DOHH2 (cell line): ENCODE measurements at regions not wholly inside any gene's neighbourhood (a gene's known extent, or its start where the extent isn't known, plus 50 kb on each side); places are given as distances from the start of the nearest gene placed in this dataset.

Experiments
- H3F3A ChIP-seq: fragments of 200-600 bp; sonication (generic), shearing (Covaris generic); 2 replicates; pipeline ENCODE4 v1.6.0; 2016; ENCODE audit warnings: antibody characterized with exemption, mild to moderate bottlenecking; ENCODE audit not compliant: control insufficient read depth, insufficient read depth
- H3K27ac ChIP-seq: fragments of 200-600 bp; sonication (generic); 2 replicates; pipeline ENCODE4 v1.5.1; 2014; ENCODE audit warnings: low read depth, mild to moderate bottlenecking, low read length, moderate library complexity
- H3K27me3 ChIP-seq: fragments of 200-600 bp; sonication (generic); 2 replicates; pipeline ENCODE4 v1.6.1; 2014; ENCODE audit warnings: mild to moderate bottlenecking, low read length, mixed read lengths; ENCODE audit not compliant: control insufficient read depth
- H3K36me3 ChIP-seq: fragments of 200-600 bp; sonication (generic); 2 replicates; pipeline ENCODE4 v1.6.1; 2014; ENCODE audit warnings: mild to moderate bottlenecking, low read length, moderate library complexity, mixed read lengths; ENCODE audit not compliant: control insufficient read depth
- H3K4me1 ChIP-seq: fragments of 200-600 bp; sonication (generic); 2 replicates; pipeline ENCODE4 v1.6.1; 2014; ENCODE audit warnings: mild to moderate bottlenecking, low read length, mixed read lengths; ENCODE audit not compliant: control insufficient read depth
- H3K4me2 ChIP-seq: fragments of 200-600 bp; sonication (generic); 2 replicates; pipeline ENCODE4 v1.6.0; 2014; ENCODE audit warnings: mild to moderate bottlenecking, low read length, moderate library complexity
- H3K4me3 ChIP-seq: fragments of 200-600 bp; sonication (generic); 2 replicates; pipeline ENCODE4 v1.5.1; 2014; ENCODE audit warnings: mild to moderate bottlenecking, low read length, mixed read lengths
- H3K79me2 ChIP-seq: fragments of 200-600 bp; sonication (generic); 2 replicates; pipeline ENCODE4 v1.6.1; 2014; ENCODE audit warnings: mild to moderate bottlenecking, low read length, mixed read lengths; ENCODE audit not compliant: control insufficient read depth
- H3K9me2 ChIP-seq: fragments of 200-600 bp; sonication (generic); replicated peaks from 2 replicates; pipeline ENCODE4 v1.6.1; 2014; ENCODE audit warnings: mild to moderate bottlenecking, low read length, mixed read lengths; ENCODE audit not compliant: control insufficient read depth
- H3K9me3 ChIP-seq: fragments of 200-600 bp; sonication (generic); 2 replicates; pipeline ENCODE4 v1.6.1; 2014; ENCODE audit warnings: antibody characterized with exemption, low read length, mixed read lengths; ENCODE audit not compliant: control insufficient read depth, insufficient read depth
- H4K20me1 ChIP-seq: fragments of 200-600 bp; sonication (generic); 2 replicates; pipeline ENCODE4 v1.6.0; 2014; ENCODE audit warnings: low read depth, mild to moderate bottlenecking, antibody characterized with exemption, low read length, moderate library complexity; ENCODE audit not compliant: control insufficient read depth, insufficient read depth
- CTCF ChIP-seq: fragments of 200-600 bp; sonication (generic); IDR thresholded peaks from one replicate; pipeline ENCODE4 v1.5.1; 2014; ENCODE audit warnings: antibody characterized with exemption, mild to moderate bottlenecking, low read depth, low read length; ENCODE audit not compliant: poor library complexity, severe bottlenecking
- EZH2phosphoT487 ChIP-seq: fragments of 200-600 bp; sonication (generic); IDR thresholded peaks from 2 replicates; pipeline ENCODE4 v1.6.1; 2017; ENCODE audit warnings: borderline replicate concordance, mild to moderate bottlenecking, antibody characterized with exemption, low read length, moderate library complexity, mixed read lengths

GRCh38 chr7:28293527-28293835, 112.9 kb upstream of the JAZF1 start:
- no peak overlapping the region for H3K27ac ChIP-seq
- no peaks in the 10 kb centered on the region for H3K79me2 ChIP-seq
- no peaks in the 10 kb centered on the region for H3K9me2 ChIP-seq
- TF ChIP-seq EZH2phosphoT487: no peak
- TF ChIP-seq CTCF: no peak
- H4K20me1 ChIP-seq: no peaks in the 10 kb centered on the region
- no peaks in the 10 kb centered on the region for H3K9me3 ChIP-seq
- no peak overlapping the region for H3K4me3 ChIP-seq
- peaks cover 6% of the 10 kb centered on the region; the same call in 1 of the 2 replicates for H3F3A ChIP-seq
- no peaks in the 10 kb centered on the region for H3K36me3 ChIP-seq
- H3K27me3 ChIP-seq: no peaks in the 10 kb centered on the region
- peaks cover 33% of the 10 kb centered on the region for H3K4me1 ChIP-seq
- H3K4me2 ChIP-seq: no peak overlapping the region

GRCh38 chr7:28296571-28297483, 115.5 kb upstream of the CREB5 start:
- Histone ChIP-seq H3K9me3 (no peaks in the 10 kb centered on the region), H3K4me2 (no peak overlapping the region), H4K20me1 (no peaks in the 10 kb centered on the region), H3K27ac (no peak overlapping the region), H3K4me1 (peaks cover 23% of the 10 kb centered on the region), H3K36me3 (no peaks in the 10 kb centered on the region), H3K79me2 (no peaks in the 10 kb centered on the region), H3K9me2 (no peaks in the 10 kb centered on the region), H3F3A (peaks cover 6% of the 10 kb centered on the region; the same call in 1 of the 2 replicates), H3K27me3 (no peaks in the 10 kb centered on the region), H3K4me3 (no peak overlapping the region)
- peak; percentile 95 for TF ChIP-seq CTCF
- no peak for TF ChIP-seq EZH2phosphoT487

- Histone ChIP-seq H3K9me3 (no peaks in the 10 kb centered on the region), H3F3A (peaks cover 6% of the 10 kb centered on the region; the same call in 1 of the 2 replicates), H3K4me3 (peak overlapping the region; percentile 22), H3K4me1 (peaks cover 23% of the 10 kb centered on the region), H3K9me2 (no peaks in the 10 kb centered on the region), H3K27me3 (no peaks in the 10 kb centered on the region), H3K36me3 (no peaks in the 10 kb centered on the region), H3K79me2 (no peaks in the 10 kb centered on the region), H4K20me1 (no peaks in the 10 kb centered on the region), H3K27ac (peak overlapping the region; percentile 16; the same call in 1 of the 2 replicates), H3K4me2 (peak overlapping the region; percentile 43)
- TF ChIP-seq EZH2phosphoT487 (no peak), CTCF (no peak)
These were observed 114.4 kb upstream of the CREB5 start for GRCh38 chr7:28297801-28298459.
